RWPE1 (cell line): ENCODE measurements at regions not wholly inside any gene's neighbourhood (a gene's known extent, or its start where the extent isn't known, plus 50 kb on each side); places are given as distances from the start of the nearest gene placed in this dataset.

Experiments used
- CTCF ChIA-PET: fragments of 350-600 bp; sonication (Branson Sonifier 250); formaldehyde crosslinking; extraction: SDS; loops from one replicate; lab custom pipeline; 2021; lab: Yijun Ruan, JAX
- POLR2A ChIA-PET: fragments of 400-600 bp; formaldehyde crosslinking; extraction: SDS; loops from one replicate; lab custom pipeline; 2020; ENCODE audit warnings: antibody characterized with exemption; ENCODE audit not compliant: low non-redundant PET; lab: Yijun Ruan, JAX
- DNase-seq: peaks from one replicate; pipeline ENCODE4 v3.0.0; 2012; ENCODE audit warnings: low spot score
- H3K27ac ChIP-seq: fragments of 450-650 bp; 2 replicates; pipeline ENCODE4 v1.5.1; 2017
- TF ChIP-seq, protein P1 (sequence below): fragments of 450-650 bp; conservative IDR thresholded peaks from 2 replicates; pipeline ENCODE4 v1.5.1; 2017; ENCODE audit warnings: low read depth, mild to moderate bottlenecking

DNA sequence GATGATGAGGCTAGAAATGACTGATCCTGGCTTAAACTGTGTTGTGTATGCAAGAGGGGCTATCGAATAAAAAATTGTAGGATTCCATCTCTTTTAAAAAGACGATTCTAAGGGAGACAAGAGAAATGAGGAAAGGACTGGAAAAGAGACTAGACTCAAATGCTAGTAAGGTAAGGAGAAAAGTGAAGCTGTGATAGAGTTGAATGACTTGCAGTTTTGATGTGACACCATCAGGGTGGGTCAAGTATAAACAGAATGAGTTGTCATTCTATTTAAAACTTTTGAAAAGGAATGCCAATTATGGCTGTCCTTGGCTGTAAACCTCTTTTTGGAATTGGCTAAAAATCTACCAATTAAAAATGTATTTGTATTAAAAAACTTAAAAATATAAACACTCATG is 184.5 kb upstream of the PHF14 start:
- DNase-seq, result no peak
- ChIA-PET CTCF (no interaction called here), POLR2A (no interaction called here)
- no peak overlapping the region for H3K27ac ChIP-seq
- TF ChIP-seq, protein P1, sequence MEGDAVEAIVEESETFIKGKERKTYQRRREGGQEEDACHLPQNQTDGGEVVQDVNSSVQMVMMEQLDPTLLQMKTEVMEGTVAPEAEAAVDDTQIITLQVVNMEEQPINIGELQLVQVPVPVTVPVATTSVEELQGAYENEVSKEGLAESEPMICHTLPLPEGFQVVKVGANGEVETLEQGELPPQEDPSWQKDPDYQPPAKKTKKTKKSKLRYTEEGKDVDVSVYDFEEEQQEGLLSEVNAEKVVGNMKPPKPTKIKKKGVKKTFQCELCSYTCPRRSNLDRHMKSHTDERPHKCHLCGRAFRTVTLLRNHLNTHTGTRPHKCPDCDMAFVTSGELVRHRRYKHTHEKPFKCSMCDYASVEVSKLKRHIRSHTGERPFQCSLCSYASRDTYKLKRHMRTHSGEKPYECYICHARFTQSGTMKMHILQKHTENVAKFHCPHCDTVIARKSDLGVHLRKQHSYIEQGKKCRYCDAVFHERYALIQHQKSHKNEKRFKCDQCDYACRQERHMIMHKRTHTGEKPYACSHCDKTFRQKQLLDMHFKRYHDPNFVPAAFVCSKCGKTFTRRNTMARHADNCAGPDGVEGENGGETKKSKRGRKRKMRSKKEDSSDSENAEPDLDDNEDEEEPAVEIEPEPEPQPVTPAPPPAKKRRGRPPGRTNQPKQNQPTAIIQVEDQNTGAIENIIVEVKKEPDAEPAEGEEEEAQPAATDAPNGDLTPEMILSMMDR, result no peak

DNA sequence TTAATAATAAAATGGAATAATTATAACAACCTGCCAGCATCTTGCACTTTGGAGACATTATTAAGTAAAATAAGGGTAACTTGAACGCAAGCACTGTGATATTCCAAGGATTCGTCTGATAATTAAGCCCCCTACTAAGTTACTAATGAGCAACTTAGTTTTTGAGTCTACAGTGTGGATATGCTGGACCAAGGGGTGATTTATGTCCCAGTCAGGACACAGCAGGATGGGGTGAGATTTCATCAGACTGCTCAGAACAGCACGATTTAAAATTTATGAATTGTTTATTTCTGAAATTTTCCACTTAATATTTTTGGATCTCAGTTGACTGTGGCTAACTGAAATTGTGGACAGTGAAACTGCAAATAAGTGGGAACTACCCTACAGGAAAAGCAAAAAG is 182.8 kb upstream of the PHF14 start:
- CTCF ChIA-PET, result no interaction called here
- no peak overlapping the region for H3K27ac ChIP-seq
- TF ChIP-seq, protein P1, result no peak
- DNase-seq, result no peak
- POLR2A ChIA-PET, result no interaction called here

DNA sequence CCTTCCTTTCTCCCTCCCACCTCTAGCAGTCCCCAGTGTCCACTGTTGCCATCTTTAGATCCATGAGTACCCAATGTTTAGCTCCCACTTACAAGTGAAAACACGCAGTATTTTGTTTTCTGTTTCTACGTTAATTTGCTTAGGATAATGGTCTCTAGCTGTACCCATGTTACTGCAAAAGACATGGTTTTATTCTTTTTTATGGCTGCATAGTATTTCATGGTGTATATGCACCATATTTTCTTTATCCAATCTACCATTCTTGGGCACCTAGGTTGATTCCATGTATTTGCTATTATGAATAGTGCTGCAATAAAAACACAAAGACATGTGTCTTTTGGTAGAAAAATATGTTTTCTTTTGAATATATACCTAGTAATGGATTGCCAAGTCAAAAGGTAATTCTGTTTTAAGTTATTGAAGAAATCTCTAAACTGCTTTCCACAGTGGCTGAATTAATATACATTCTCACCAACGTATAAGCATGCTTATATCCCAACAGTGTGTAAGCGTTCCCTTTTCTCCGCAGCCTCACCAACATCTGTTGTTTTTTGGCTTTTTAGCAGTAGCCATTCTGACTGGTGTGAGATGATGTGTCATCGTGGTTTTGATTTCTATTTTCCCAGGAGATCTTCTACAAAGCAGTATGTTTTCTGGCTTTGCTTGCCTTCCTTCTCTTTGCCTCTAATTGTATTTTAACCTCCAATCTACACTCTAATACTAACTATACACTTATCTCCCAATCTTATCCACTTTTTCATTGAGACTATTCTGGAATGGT is 179.5 kb upstream of the PHF14 start:
- ChIA-PET CTCF (no interaction called here), POLR2A (no interaction called here)
- no peak overlapping the region for H3K27ac ChIP-seq
- no peak for DNase-seq
- TF ChIP-seq, protein P1, result no peak

DNA sequence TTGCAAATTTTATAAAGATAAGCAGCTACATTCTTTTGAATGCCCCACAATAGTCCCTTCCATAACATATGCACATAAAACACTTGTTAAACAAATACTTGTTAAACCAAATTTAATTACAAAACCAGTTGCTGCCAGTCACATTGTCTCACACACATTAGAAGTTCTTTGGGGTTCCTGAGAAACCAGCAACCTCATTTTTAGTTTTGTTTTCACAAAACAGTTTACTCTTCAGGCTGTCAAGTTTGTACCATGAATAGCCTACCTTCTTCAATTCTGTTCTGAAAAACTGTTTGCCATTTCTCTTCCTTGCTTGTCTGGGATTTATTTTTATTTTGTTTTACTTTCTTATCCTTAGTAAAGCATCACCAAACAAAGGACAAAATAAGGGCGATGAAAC is 176.5 kb upstream of the PHF14 start:
- ChIA-PET POLR2A (no interaction called here), CTCF (no interaction called here)
- no peak for DNase-seq
- no peak overlapping the region for H3K27ac ChIP-seq
- TF ChIP-seq, protein P1, result no peak

DNA sequence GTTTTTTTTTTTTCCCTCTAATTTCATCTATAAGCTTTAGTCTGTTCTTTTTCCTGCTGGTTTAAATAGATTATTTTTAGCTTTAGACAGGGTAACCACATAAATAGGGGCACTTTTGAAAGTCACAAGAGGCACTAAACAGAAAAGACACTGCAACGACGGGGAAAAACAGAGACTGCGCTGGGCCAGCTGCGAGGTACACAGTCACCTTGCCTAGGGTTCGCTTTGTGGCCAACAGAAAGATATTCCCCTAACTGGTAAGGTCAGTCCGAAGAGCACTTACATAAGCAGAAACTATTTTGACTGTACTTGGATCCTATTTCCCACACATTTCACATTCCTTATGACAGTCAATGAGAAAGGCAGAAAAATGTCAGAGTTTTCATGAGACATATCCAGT is 175.6 kb upstream of the PHF14 start:
- POLR2A ChIA-PET, result no interaction called here

DNA sequence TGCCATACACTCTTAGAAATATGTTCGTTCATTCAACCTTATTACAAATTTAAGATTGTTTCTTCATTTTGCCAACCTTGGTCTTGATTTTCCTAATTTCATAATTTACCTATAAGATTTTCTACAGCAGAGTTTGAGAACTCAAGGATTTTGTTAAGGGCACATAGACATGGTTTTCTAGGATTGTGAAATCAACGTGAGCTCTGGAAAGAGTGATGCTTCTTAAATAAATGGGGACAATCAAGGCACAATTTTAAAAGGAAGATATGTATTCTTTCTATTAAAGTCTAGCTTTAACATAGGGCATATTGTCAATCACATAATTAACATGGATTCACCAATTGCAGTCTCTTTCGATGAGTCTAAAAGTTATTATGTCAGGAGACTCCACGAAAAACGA is 174.2 kb upstream of the PHF14 start:
- CTCF ChIA-PET, result no interaction called here

More for the DNA sequence above, 175.6 kb upstream of the PHF14 start:
- DNase-seq, result no peak
- H3K27ac ChIP-seq, result no peak overlapping the region
- CTCF ChIA-PET, result interaction anchor here (0.7 kb wide), 1 partner anchor 1278 kb away, joined by 4 read pairs; no protein-coding TSS in a partner anchor
- TF ChIP-seq, protein P1, result no peak

More for the DNA sequence above, 174.2 kb upstream of the PHF14 start:
- DNase-seq, result no peak
- POLR2A ChIA-PET, result no interaction called here
- H3K27ac ChIP-seq, result no peak overlapping the region
- TF ChIP-seq, protein P1, result no peak
